Dermis microvascular lymphatic vessel endothelial cell (primary cell): ENCODE measurements at regions not wholly inside any gene's neighbourhood (a gene's known extent, or its start where the extent isn't known, plus 50 kb on each side); places are given as distances from the start of the nearest gene placed in this dataset.
A peak's percentile ranks its signal among the peaks of the same experiment; 100 is the strongest.

Experiments
- DNase-seq, 2 donors: peaks; one replicate each; pipeline versions ENCODE4 v3.0.0 to v3.0.0-alpha.2; 2010; ENCODE audit warnings: low read depth in 2 of 2

DNA sequence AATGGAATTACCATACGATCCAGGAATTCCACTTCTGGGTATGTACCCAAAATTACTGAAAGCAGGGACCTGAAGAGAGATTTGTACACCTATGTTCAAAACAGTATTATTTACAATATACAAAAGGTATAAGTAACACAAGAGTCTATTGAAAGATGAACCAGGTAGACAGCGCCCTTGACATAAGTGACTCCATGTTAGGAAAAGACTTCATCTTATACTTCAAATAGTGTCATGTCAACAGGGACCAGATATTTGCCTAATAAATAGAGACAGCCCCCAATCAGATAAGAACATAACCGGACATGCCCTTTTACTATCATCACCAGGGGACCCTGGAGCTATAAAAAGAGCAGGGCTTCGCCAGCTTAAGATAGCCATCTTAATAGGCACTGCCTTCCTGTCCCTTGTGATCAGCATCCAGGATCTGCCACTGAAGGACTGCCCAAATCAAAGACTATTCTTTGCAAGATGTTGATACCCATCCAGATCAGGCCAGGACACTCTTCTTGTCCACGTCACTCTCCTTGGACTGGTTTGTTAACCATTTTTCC lies 309.0 kb upstream of the SULF2 start:
- no peak for DNase-seq

DNA sequence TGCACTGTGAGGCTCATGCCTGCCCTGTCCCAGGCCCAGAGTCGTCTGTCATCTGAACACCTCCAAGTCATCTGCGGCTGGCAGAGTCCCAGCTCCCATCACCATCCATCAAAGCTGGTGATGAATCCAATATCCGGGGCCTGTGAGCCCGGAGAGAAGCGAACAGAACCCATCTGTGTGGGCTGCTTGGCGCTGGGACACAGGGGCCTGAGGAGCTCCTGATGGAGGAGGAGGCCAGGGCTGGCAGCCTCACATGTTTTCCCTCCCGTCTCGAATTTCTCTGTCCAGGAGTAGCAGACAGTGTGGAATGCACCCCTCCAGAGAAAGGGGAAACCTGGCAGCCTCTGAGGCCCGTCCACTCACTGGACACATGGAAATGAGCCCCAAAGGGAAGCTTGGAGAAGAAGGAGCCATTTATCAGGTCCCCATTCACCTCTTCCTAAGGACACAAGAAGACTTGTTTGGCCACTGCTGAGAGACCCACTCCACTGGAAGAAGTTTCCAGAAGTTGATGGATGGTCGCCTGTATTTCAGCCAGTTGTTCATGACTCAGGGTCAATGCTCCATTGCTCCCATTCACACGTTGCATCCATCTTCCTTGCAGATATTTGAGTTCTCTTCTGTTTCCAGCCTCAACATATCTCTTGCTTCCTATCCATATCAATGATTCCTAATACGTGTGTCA lies 307.5 kb upstream of the SULF2 start:
- no peak for DNase-seq

DNA sequence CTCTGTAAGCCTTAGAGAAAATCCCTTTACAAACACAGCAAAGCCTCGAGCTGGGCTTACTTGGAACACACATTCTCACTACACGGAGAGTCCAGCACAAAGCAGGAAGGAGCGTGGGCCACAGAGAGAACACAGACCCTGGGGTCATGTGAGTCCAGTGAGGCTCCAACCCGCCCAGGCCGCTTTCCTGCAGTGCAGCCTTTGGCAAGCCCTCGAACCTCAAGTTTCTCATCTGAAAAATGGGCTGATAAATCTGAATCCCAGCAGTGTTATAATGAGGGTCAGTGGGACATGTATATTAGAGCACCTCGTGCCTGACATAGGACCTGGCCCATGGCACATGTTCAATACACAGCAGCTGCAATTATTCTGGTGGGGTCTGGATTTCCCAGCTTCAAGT lies 305.5 kb upstream of the SULF2 start:
- no peak for DNase-seq

DNA sequence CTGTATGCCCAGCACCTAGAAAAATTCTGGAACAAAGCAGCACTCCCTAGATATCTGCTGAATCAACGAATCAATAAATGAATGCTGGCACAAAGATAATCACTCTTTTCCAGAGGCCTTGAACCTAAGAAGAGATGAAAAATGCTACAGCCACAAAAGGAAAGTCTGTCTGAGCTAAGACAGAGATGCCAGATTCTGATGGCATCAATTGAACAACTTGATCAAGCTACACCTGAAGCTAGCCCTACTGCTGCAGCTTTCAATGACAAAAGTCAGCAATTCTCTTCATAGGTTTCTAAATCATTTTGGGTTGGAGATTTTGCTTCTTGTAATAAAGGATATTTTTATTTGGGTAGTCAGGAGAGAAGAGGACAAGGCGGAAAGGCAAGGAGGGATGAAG lies 305.0 kb upstream of the SULF2 start:
- no peak for DNase-seq

DNA sequence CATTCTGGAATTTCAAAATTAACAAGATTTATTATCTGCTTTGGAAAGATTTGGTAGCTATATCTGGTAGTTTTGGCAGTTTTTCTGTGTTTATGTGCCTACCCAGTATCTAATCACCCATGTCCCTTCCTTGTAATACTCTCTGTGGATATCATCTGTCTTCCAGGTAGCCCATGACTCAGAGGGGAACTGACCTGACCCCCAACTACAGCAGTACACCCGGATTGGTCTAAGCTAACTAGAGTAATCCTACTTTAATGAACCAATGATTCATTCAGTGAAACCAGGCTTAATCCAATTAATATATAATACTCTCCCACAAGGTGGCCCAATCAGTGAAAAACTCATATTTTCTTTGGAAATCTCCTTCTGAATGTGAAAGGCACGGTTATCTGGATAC lies 295.3 kb upstream of the SULF2 start:
- DNase-seq = no peak

DNA sequence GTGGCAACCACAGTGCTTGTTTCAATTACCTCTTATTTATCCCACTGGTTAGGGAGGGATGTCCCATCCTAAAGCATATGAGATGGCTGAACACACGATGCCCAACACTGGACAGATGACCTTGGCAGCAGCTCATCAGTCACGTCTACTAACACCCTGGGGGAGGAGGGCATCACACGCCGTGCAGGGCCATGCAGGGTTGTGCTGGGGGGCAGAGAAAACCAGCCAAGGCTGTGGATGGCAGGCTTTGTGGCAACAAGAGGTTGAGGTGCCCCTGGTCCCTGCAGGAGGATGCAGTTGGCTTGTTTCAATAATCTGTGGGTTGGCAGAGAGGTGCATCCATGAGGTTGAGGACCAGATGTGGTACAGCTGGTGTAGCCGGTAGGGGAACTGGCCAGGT lies 293.7 kb upstream of the SULF2 start:
- no peak for DNase-seq

GRCh38 chr20:48076747-48077146 lies 291.5 kb upstream of the SULF2 start:
- no peak for DNase-seq

DNA sequence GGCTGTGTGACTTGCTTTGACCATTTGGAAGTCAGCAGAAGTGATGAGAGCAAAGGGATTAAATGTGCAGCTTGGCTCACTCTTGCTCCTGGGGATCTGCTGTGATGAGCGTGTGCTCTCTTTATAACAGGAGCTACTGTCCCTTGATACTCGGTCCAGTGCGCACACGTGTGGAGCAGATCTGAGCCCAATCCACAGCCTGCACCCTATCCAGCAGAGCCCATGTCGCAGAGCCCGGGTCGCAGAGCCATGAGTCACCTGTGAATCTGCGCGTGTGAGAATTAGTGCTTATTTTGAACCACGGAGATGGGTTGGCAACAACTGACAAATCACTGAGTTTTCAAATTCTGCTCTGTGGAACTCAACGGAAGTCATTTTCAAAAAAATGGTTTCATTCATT lies 291.0 kb upstream of the SULF2 start:
- DNase-seq = no peak

- no peak for DNase-seq
Measured at GRCh38 chr20:48075591-48076174, 290.4 kb upstream of the SULF2 start.

GRCh38 chr20:48070991-48071652 lies 285.8 kb upstream of the SULF2 start:
- no peak for DNase-seq

DNA sequence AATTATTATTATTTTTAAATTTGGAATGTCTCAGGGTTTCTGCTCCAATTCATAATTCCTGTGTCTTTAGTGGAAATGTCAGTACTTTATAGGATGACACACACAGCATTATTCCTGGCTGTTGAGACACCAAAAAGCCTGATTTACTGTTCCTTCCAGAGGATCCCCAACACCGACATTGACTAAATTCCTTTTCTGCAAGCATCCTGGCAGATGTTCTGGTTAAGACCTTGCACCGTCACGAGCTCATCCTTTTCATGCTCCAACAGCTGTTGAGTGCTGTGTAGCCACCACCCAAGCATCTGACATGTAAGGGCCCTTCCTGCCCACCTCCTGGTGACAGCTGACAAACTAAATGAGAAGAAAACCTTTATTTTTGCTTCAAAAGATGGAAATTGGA lies 284.3 kb upstream of the SULF2 start:
- no peak for DNase-seq

DNA sequence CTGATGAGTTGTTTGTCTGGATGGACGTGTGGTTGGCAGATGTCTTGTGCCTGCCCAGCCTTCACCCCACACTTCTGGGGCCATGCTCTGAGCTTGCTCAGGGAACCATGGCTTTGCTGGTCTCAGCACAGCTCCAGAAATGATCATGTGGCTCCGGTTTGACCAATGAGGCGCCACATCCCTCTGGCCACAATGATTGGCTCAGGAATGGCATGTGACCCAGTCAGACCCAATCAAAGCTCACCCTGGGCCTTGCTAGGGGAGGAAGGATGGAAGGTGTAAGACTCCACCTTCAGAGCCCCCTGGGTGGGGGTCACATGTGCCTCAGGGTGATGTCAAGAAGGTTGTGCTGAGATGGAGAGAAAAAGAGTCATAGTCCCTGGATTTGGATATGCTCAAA lies 281.6 kb upstream of the SULF2 start:
- DNase-seq = no peak

DNA sequence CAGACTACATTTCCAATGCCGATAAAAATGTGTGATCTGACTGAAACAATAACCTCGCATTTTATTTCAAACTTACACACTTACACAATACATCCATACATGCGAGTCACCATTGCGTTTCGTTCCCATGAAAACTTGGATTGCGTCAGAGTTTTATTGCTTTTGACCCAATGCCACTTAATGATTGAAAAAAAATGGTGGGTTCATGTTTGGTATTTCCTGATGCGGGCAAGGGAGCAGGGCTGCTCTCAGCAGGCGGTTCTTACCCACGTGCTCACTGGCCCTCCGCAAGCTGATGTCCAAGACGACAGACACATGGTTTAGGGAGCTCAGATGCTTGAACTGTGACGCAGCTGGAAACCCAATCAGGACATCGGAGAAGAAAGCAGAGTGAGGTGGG lies 281.0 kb upstream of the SULF2 start:
- peak; percentile 30 to 39 for DNase-seq

- no peak for DNase-seq
Measured at GRCh38 chr20:48065833-48066232, 280.6 kb upstream of the SULF2 start.

- DNase-seq = no peak
Measured at GRCh38 chr20:48064929-48065328, 279.6 kb upstream of the SULF2 start.

DNA sequence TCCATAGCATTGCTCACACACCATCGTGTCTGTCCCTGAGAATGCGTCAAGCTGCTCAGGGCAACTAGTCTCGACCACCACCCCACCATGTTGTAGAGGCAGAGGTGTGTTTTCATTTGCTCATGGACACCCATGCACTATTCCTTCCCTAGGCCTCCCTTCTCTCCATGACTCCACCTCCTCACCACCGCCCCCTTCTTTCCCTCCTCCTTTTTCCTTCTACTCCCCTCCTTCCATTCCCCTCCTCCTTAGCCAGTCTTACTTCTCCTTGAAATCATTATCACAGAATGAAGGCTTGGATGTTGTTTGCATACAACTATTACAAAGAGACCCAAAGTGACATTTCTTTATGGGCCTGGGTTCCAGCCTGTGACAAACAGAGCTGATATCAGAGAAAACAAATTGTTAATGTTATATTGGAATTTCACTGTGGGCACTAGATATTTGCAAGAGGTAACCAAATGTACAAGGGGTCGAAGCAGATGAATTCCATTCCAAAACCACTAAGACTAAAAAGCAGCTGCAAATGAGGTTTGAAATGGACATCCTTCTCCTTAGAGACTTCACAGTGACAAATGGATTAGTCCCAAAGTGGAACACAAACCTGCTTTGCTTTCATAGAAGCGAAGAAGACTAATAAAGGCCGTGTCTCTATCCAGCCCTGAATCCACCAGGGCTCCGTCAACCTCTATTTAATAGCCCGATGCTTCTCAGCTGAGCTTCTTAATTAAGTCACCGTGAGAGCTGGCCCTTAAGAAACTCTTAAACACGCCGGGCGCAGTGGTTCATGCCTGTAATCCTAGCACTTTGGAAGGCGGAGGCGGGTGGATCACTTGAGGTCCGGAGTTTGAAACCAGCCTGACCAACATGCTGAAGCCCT lies 275.8 kb upstream of the SULF2 start:
- DNase-seq = no peak

DNA sequence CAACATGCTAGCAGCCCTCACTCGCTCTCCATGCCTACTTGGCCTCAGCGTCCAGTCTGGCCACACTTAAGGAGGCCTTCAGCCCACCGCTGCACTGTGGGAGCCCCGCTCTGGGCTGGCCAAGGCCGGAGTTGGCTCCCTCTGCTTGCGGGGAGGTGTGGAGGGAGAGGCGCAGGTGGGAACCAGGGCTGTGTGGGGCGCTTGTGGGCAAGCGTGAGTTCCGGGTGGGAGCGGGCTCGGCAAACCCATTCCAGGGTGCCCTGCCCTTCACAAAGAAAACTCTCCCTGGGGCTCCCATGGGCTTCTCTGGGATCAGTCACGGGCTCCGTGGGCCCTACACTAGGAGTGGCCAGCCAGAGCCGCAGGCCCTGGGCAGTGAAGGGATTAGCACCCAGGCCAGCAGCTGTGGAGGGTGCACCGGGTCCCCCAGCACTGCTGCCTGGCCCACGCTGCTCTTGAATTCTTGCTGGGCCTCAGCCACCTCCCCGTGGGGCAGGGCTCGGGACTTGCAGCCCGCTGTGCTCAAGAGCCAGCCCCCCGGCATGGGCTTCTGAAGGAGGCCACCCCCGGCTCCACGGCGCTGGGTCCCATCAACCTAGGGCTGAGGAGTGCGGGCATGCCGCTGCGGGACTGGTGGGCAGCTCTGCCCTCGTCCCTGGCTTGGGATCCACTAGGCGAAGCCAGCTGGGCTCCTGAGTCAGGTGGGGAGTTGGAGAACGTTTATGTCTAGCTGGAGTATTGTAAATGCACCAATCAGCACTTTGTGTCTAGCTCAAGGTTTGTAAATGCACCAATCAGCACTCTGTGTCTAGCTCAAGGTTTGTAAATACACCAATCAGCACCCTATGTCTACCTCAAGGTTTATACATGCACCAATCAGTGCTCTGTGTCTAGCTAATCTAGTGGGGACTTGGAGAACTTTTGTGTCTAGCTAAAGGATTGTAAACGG lies 273.6 kb upstream of the SULF2 start:
- DNase-seq = no peak

GRCh38 chr20:48057739-48058138 lies 272.5 kb upstream of the SULF2 start:
- no peak for DNase-seq

DNA sequence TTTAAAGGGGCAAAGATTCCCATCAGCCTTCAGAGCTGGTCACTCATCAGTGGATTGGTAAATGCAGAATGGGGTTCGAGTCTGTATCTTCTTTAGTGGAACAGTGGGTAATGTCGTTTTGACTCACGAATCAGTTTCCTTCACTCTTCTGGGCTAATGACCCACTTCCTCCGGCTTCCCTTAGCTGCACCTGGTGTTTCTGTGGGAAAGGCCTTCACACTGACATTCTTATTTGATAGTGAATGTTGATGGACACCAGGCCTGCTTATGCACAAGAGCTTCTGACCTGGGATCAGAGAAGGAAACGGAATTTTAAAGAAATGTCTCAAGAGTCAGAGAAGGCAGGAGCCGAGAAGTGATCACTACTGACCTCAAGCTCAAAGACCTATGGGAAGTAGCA lies 272.0 kb upstream of the SULF2 start:
- DNase-seq = no peak

- DNase-seq = no peak
Measured at GRCh38 chr20:48056218-48056617, 270.9 kb upstream of the SULF2 start.

- no peak for DNase-seq
Measured at GRCh38 chr20:48054051-48054450, 268.8 kb upstream of the SULF2 start.
